GM12878 (cell line): ENCODE measurements at regions not wholly inside any gene's neighbourhood (a gene's known extent, or its start where the extent isn't known, plus 50 kb on each side); places are given as distances from the start of the nearest gene placed in this dataset.

ENCODE experiments used
- ATAC-seq: fragments of 200-7000 bp; cut with Tn5 transposase; 3 replicates; pipeline ENCODE4 v1.9.1; 2020; ENCODE audit warnings: mild to moderate bottlenecking, moderate library complexity
- BruUV-seq: library from RNA; stranded (reverse); fragments of 400-500 nt; replicated peaks from 2 replicates; lab custom pipeline; 2021; lab: Mats Ljungman, UMichigan
- CTCF ChIA-PET: fragments of 300-600 bp; sonication (Branson Sonifier 250); formaldehyde crosslinking; extraction: SDS; loops from one replicate; lab custom pipeline; 2021; ENCODE audit warnings: inconsistent platforms; lab: Yijun Ruan, JAX
- POLR2A ChIA-PET: fragments of 350-600 bp; formaldehyde crosslinking; extraction: SDS; loops from one replicate; lab custom pipeline; 2021; ENCODE audit warnings: inconsistent platforms; lab: Charles Lee
- RAD21 ChIA-PET: fragments of 300-600 bp; sonication (Branson Sonifier 250); formaldehyde crosslinking; loops from one replicate; lab custom pipeline; 2023; ENCODE audit warnings: antibody characterized with exemption; ENCODE audit not compliant: unreplicated experiment; lab: Charles Lee
- SMC1A ChIA-PET: fragments of 300-600 bp; sonication (Branson Sonifier 250); formaldehyde crosslinking; loops from one replicate; lab custom pipeline; 2023; ENCODE audit not compliant: unreplicated experiment, uncharacterized antibody; lab: Charles Lee
- DNase-seq: peaks from one replicate; pipeline ENCODE4 v3.0.0-alpha.2; 2011; ENCODE audit warnings: low read depth, low spot score
- FAIRE-seq: peaks from 3 replicates; lab custom pipeline; 2011; peaks lifted over from hg19 to GRCh38; lab: Jason Lieb, UNC
- H2AFZ ChIP-seq: 2 replicates; pipeline ENCODE4 v1.6.0; 2011; ENCODE audit warnings: low read depth, low read length, control low read depth; ENCODE audit not compliant: control insufficient read depth
- H3K27ac ChIP-seq: 2 replicates; pipeline ENCODE4 v1.5.1; 2011; ENCODE audit warnings: control low read depth; ENCODE audit not compliant: control insufficient read depth, insufficient read depth
- H3K27me3 ChIP-seq, 2 experiments: replicated peaks in 1 of 2; 2 replicates each; pipeline versions ENCODE4 v1.6.0 to v1.6.1; 2011; ENCODE audit warnings: low read length in 1 of 2; ENCODE audit not compliant: control insufficient read depth in 2 of 2, insufficient read depth in 2 of 2
- H3K36me3 ChIP-seq, 2 experiments: 2 replicates each; pipeline ENCODE4 v1.5.1; 2011; ENCODE audit warnings: low read length in 1 of 2; ENCODE audit not compliant: control insufficient read depth in 2 of 2, insufficient read depth in 2 of 2
- H3K4me1 ChIP-seq: 2 replicates; pipeline ENCODE4 v1.6.1; 2011; ENCODE audit warnings: mild to moderate bottlenecking, low read length, moderate library complexity, mixed read lengths; ENCODE audit not compliant: control insufficient read depth, insufficient read depth
- H3K4me2 ChIP-seq: 2 replicates; pipeline ENCODE4 v1.6.0; 2011; ENCODE audit warnings: control low read depth; ENCODE audit not compliant: control insufficient read depth, insufficient read depth
- H3K4me3 ChIP-seq: fragments of 200-600 bp; sonication (generic); 2 replicates; pipeline ENCODE4 v1.5.1; 2016
- H3K79me2 ChIP-seq: 2 replicates; pipeline ENCODE4 v1.6.0; 2011; ENCODE audit warnings: low read length; ENCODE audit not compliant: control insufficient read depth, insufficient read depth
- H3K9ac ChIP-seq: 2 replicates; pipeline ENCODE4 v1.8.0; 2011; ENCODE audit warnings: low read length, control low read depth, mixed read lengths; ENCODE audit not compliant: control insufficient read depth, insufficient read depth
- H3K9me3 ChIP-seq: replicated peaks from 3 replicates; pipeline ENCODE4 v1.5.1; 2011; ENCODE audit warnings: mild to moderate bottlenecking, low read length; ENCODE audit not compliant: control insufficient read depth, insufficient read depth
- H4K20me1 ChIP-seq: 2 replicates; pipeline ENCODE4 v1.6.0; 2011; ENCODE audit not compliant: control insufficient read depth, insufficient read depth
- JUND ChIP-seq: IDR thresholded peaks from 2 replicates; pipeline ENCODE4 v1.6.1; 2012; ENCODE audit warnings: low read depth, mild to moderate bottlenecking, low read length, improper control_type of control experiment, moderate library complexity
- RELA ChIP-seq: fragments of 450-650 bp; IDR thresholded peaks from 2 replicates; pipeline ENCODE4 v1.8.0; 2014; ENCODE audit warnings: borderline replicate concordance; ENCODE audit not compliant: partially characterized antibody
- TBL1XR1 ChIP-seq: IDR thresholded peaks from 2 replicates; pipeline ENCODE4 v1.6.1; 2012; ENCODE audit warnings: low read depth, low read length, improper control_type of control experiment
- WRNIP1 ChIP-seq: IDR thresholded peaks from 2 replicates; pipeline ENCODE4 v1.6.1; 2011; ENCODE audit warnings: low read depth, low read length, improper control_type of control experiment, borderline replicate concordance
- WGBS: methylation state at CpG from one replicate; pipeline ENCODE4 v1.1.6; 2016; ENCODE audit warnings: low lambda C conversion rate; ENCODE audit not compliant: insufficient replicate concordance, insufficient coverage; ENCODE audit errors: missing lambda C conversion rate; 5-methylcytosine and 5-hydroxymethylcytosine counted together
- in situ Hi-C: fragments of 300-500 bp; cut with MboI; formaldehyde crosslinking; loops from 9 replicates; pipeline ENCODE4 v1.14.3; 2018; ENCODE audit warnings: mixed read lengths
- intact Hi-C: fragments of 100-400 bp; cut with micrococcal nuclease; formaldehyde crosslinking; loops from one replicate; pipeline ENCODE4 v1.14.2; 2022; ENCODE audit not compliant: unreplicated experiment
- TF ChIP-seq, protein P1 (sequence below): fragments of 450-650 bp; formaldehyde crosslinking; IDR thresholded peaks from 2 replicates; pipeline ENCODE4 v1.4.0; 2020; ENCODE audit warnings: mild to moderate bottlenecking, moderate library complexity
- TF ChIP-seq, protein P2 (sequence below): IDR thresholded peaks from 2 replicates; pipeline ENCODE4 v1.6.1; 2012; ENCODE audit warnings: low read depth, low read length, improper control_type of control experiment

DNA sequence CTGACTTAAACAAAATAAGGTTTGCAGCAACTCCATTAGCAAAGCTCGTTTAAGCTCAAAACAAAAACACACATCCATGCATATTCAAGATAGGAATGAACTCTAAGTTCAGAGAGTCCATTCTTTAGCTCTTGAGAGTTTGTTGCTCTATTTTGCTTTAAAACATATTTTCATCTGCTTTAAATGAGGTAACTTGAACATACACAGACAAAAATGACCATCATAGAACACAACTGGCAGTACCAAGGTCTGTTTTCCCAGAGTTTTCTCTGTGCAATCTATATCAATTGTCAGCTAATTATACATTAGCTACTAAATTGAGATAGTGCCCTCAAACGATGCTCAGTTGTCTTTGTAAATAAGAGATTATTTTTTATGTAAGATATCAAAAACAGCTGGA is 423.2 kb upstream of the ANO3 start:
- ChIA-PET CTCF (interaction anchor here (1.2 kb wide), 1 partner anchor 13 kb away, joined by 3 read pairs; no protein-coding TSS in a partner anchor), SMC1A (interaction anchor here (0.6 kb wide), 1 partner anchor 66 kb away, joined by 3 read pairs; no protein-coding TSS in a partner anchor)

DNA sequence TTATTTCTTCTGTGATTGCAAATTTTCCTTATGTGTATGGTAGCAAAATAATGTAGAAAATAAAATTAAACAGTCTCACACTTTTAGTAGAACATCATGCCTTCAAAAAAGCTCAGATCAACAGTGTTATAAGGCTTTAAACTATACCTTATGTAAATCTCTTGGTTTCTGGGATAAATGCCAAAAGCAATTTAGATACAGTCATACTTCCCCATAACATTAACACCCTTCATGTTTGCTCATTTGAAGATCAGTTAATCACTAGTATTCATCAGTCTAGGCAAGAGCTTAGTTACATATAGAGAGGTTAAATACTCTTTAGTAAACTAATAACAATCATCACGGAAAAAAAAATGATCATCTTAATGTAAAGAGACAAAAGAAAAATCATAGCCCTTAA is 421.8 kb upstream of the ANO3 start:
- Histone ChIP-seq H3K27ac (no peak overlapping the region), H3K4me2 (no peak overlapping the region), H3K36me3 (no peaks in the 10 kb centered on the region), H3K9ac (no peak overlapping the region), H3K27me3 (no peaks in the 10 kb centered on the region), H3K9me3 (no peaks in the 10 kb centered on the region), H3K79me2 (no peaks in the 10 kb centered on the region), H3K4me1 (no peaks in the 10 kb centered on the region), H3K4me3 (no peak overlapping the region), H2AFZ (no peak overlapping the region), H4K20me1 (no peaks in the 10 kb centered on the region)
- no TSS peak for BruUV-seq
- DNase-seq (no peak), ATAC-seq (no peak), FAIRE-seq (no peak)
- ChIA-PET POLR2A (no interaction called here), RAD21 (no interaction called here), SMC1A (no interaction called here), CTCF (no interaction called here)
- 29% methylated on average over 1 of the region's 1 CpG for WGBS
- intact Hi-C loops: no loop called here
- TF ChIP-seq, protein P1, sequence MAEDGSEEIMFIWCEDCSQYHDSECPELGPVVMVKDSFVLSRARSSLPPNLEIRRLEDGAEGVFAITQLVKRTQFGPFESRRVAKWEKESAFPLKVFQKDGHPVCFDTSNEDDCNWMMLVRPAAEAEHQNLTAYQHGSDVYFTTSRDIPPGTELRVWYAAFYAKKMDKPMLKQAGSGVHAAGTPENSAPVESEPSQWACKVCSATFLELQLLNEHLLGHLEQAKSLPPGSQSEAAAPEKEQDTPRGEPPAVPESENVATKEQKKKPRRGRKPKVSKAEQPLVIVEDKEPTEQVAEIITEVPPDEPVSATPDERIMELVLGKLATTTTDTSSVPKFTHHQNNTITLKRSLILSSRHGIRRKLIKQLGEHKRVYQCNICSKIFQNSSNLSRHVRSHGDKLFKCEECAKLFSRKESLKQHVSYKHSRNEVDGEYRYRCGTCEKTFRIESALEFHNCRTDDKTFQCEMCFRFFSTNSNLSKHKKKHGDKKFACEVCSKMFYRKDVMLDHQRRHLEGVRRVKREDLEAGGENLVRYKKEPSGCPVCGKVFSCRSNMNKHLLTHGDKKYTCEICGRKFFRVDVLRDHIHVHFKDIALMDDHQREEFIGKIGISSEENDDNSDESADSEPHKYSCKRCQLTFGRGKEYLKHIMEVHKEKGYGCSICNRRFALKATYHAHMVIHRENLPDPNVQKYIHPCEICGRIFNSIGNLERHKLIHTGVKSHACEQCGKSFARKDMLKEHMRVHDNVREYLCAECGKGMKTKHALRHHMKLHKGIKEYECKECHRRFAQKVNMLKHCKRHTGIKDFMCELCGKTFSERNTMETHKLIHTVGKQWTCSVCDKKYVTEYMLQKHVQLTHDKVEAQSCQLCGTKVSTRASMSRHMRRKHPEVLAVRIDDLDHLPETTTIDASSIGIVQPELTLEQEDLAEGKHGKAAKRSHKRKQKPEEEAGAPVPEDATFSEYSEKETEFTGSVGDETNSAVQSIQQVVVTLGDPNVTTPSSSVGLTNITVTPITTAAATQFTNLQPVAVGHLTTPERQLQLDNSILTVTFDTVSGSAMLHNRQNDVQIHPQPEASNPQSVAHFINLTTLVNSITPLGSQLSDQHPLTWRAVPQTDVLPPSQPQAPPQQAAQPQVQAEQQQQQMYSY: no peak
- TF ChIP-seq, protein P2, sequence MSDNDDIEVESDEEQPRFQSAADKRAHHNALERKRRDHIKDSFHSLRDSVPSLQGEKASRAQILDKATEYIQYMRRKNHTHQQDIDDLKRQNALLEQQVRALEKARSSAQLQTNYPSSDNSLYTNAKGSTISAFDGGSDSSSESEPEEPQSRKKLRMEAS: no peak
- TF ChIP-seq RELA: no peak
- in situ Hi-C loops: no loop called here

More for the DNA sequence above, 423.2 kb upstream of the ANO3 start:
- WGBS: 0% methylated on average over 2 of the region's 2 CpGs
- Histone ChIP-seq H3K27me3 (no peaks in the 10 kb centered on the region), H3K4me2 (no peak overlapping the region), H3K4me1 (no peaks in the 10 kb centered on the region), H3K9me3 (no peaks in the 10 kb centered on the region), H3K27ac (no peak overlapping the region), H3K79me2 (no peaks in the 10 kb centered on the region), H3K4me3 (no peak overlapping the region), H4K20me1 (no peaks in the 10 kb centered on the region), H3K36me3 (no peaks in the 10 kb centered on the region), H2AFZ (no peak overlapping the region), H3K9ac (no peak overlapping the region)
- FAIRE-seq (no peak), ATAC-seq (no peak), DNase-seq (no peak)
- no peak for TF ChIP-seq WRNIP1
- no peak for TF ChIP-seq TBL1XR1
- TF ChIP-seq JUND: no peak
- RAD21 ChIA-PET: no interaction called here
- in situ Hi-C loops (no loop called here), intact Hi-C loops (no loop called here)
- POLR2A ChIA-PET: no interaction called here
- BruUV-seq: no TSS peak
